ENCODE measurements at regions not wholly inside any gene's neighbourhood (a gene's known extent, or its start where the extent isn't known, plus 50 kb on each side); places are given as distances from the start of the nearest gene placed in this dataset.

GRCh38 chr18:43883886-43884285 is 606.6 kb upstream of the SYT4 start:
- no peak for TF ChIP-seq POLR2AphosphoS5 (IDR thresholded peaks at IDR 0.05)
- no peak for TF ChIP-seq CTCF (IDR thresholded peaks at IDR 0.05)
- TF ChIP-seq EP300 (IDR thresholded peaks at IDR 0.05) = no peak
- TF ChIP-seq POLR2A (IDR thresholded peaks at IDR 0.05; ENCODE audit: low read depth) = no peak
